ENCODE measurements at regions not wholly inside any gene's neighbourhood (a gene's known extent, or its start where the extent isn't known, plus 50 kb on each side); places are given as distances from the start of the nearest gene placed in this dataset.
"Not testable (repeated sequence)": the region's sequence is repeated elsewhere in the genome, so short reads cannot be mapped to it uniquely, and the experiment has no call there.

GRCh38 chr11:38924644-38925043 is 2326.6 kb upstream of the RAG2 start:
- ChIA-PET CTCF (no interaction called here), POLR2A (no interaction called here)
- no peak for TF ChIP-seq FOXA1 (IDR thresholded peaks at IDR 0.05)
- TF ChIP-seq ARNT (IDR thresholded peaks at IDR 0.05): no peak
- TF ChIP-seq BHLHE40 (IDR thresholded peaks at IDR 0.05; ENCODE audit: borderline replicate concordance): no peak
- TF ChIP-seq ZNF384 (IDR thresholded peaks at IDR 0.05): no peak
- TF ChIP-seq CTBP1 (IDR thresholded peaks at IDR 0.05; ENCODE audit: borderline replicate concordance): no peak
- TF ChIP-seq L3MBTL2 (conservative IDR thresholded peaks at IDR 0.05): no peak
- TF ChIP-seq HDGF (IDR thresholded peaks at IDR 0.05; ENCODE audit: borderline replicate concordance): no peak
- TF ChIP-seq ELF4 (IDR thresholded peaks at IDR 0.05): no peak
- TF ChIP-seq FOXK2 (IDR thresholded peaks at IDR 0.05): no peak
- no peak for TF ChIP-seq PKNOX1 (IDR thresholded peaks at IDR 0.05)
- TF ChIP-seq LEF1 (IDR thresholded peaks at IDR 0.05; ENCODE audit: borderline replicate concordance): no peak
- no peak for TF ChIP-seq FOXM1 (IDR thresholded peaks at IDR 0.05; ENCODE audit: borderline replicate concordance)
- TF ChIP-seq SP1 (IDR thresholded peaks at IDR 0.05): no peak
- no peak for TF ChIP-seq NFRKB (IDR thresholded peaks at IDR 0.05)
- TF ChIP-seq TARDBP (IDR thresholded peaks at IDR 0.05): no peak
- DNase-seq (ENCODE audit: extremely low spot score): no peak

- no peak for TF ChIP-seq FOXM1 (IDR thresholded peaks at IDR 0.05; ENCODE audit: borderline replicate concordance)
- no peak for TF ChIP-seq SP1 (IDR thresholded peaks at IDR 0.05)
- no peak for TF ChIP-seq ELF4 (IDR thresholded peaks at IDR 0.05)
- TF ChIP-seq FOXA1 (IDR thresholded peaks at IDR 0.05): no peak
- no peak for TF ChIP-seq FOXK2 (IDR thresholded peaks at IDR 0.05)
- TF ChIP-seq LEF1 (IDR thresholded peaks at IDR 0.05; ENCODE audit: borderline replicate concordance): no peak
- TF ChIP-seq TARDBP (IDR thresholded peaks at IDR 0.05): no peak
- TF ChIP-seq ARNT (IDR thresholded peaks at IDR 0.05): no peak
- TF ChIP-seq BHLHE40 (IDR thresholded peaks at IDR 0.05; ENCODE audit: borderline replicate concordance): no peak
- TF ChIP-seq CTBP1 (IDR thresholded peaks at IDR 0.05; ENCODE audit: borderline replicate concordance): no peak
- TF ChIP-seq SUZ12 (IDR thresholded peaks at IDR 0.05): no peak
- TF ChIP-seq ZNF384 (IDR thresholded peaks at IDR 0.05): no peak
- TF ChIP-seq PKNOX1 (IDR thresholded peaks at IDR 0.05): no peak
- ChIA-PET POLR2A (no interaction called here), CTCF (no interaction called here)
- DNase-seq (ENCODE audit: extremely low spot score): no peak
Observed at GRCh38 chr11:38900211-38900610, 2302.2 kb upstream of the RAG2 start.

- CTCF ChIA-PET; POLR2A ChIA-PET; DNase-seq (ENCODE audit: extremely low spot score): not testable (repeated sequence)
Observed at GRCh38 chr11:38894201-38894600, 2296.2 kb upstream of the RAG2 start.

GRCh38 chr11:38884145-38884865 is 2286.3 kb upstream of the RAG2 start:
- no peak for TF ChIP-seq BHLHE40 (IDR thresholded peaks at IDR 0.05; ENCODE audit: borderline replicate concordance)
- TF ChIP-seq HDGF (IDR thresholded peaks at IDR 0.05; ENCODE audit: borderline replicate concordance): no peak
- DNase-seq (ENCODE audit: extremely low spot score): no peak
- ChIA-PET POLR2A (no interaction called here), CTCF (no interaction called here)

GRCh38 chr11:38867338-38867737 is 2269.3 kb upstream of the RAG2 start:
- TF ChIP-seq FOXK2 (IDR thresholded peaks at IDR 0.05) (no peak), ARNT (IDR thresholded peaks at IDR 0.05) (no peak), L3MBTL2 (conservative IDR thresholded peaks at IDR 0.05) (no peak), FOXM1 (IDR thresholded peaks at IDR 0.05; ENCODE audit: borderline replicate concordance) (no peak), TARDBP (IDR thresholded peaks at IDR 0.05) (no peak), NFRKB (IDR thresholded peaks at IDR 0.05) (no peak), BHLHE40 (IDR thresholded peaks at IDR 0.05; ENCODE audit: borderline replicate concordance) (no peak), SUZ12 (IDR thresholded peaks at IDR 0.05) (no peak), FOXA1 (IDR thresholded peaks at IDR 0.05) (no peak), ZNF384 (IDR thresholded peaks at IDR 0.05) (no peak)
- ChIA-PET CTCF (no interaction called here), POLR2A (no interaction called here)
- no peak for DNase-seq (ENCODE audit: extremely low spot score)

- POLR2A ChIA-PET: no interaction called here
Observed at GRCh38 chr11:38865922-38866321, 2267.9 kb upstream of the RAG2 start.

GRCh38 chr11:38842991-38843390 is 2245.0 kb upstream of the RAG2 start:
- ChIA-PET CTCF (no interaction called here), POLR2A (no interaction called here)
- no peak for DNase-seq (ENCODE audit: extremely low spot score)
- no peak for TF ChIP-seq ARNT (IDR thresholded peaks at IDR 0.05)
- TF ChIP-seq NFRKB (IDR thresholded peaks at IDR 0.05): no peak
- TF ChIP-seq ZNF384 (IDR thresholded peaks at IDR 0.05): no peak
- no peak for TF ChIP-seq SUZ12 (IDR thresholded peaks at IDR 0.05)
- TF ChIP-seq ELF4 (IDR thresholded peaks at IDR 0.05): no peak
- TF ChIP-seq BHLHE40 (IDR thresholded peaks at IDR 0.05; ENCODE audit: borderline replicate concordance): no peak
- TF ChIP-seq FOXK2 (IDR thresholded peaks at IDR 0.05): no peak
- TF ChIP-seq L3MBTL2 (conservative IDR thresholded peaks at IDR 0.05): no peak
- no peak for TF ChIP-seq FOXM1 (IDR thresholded peaks at IDR 0.05; ENCODE audit: borderline replicate concordance)
- no peak for TF ChIP-seq SP1 (IDR thresholded peaks at IDR 0.05)

More at GRCh38 chr11:38865922-38866321, 2267.9 kb upstream of the RAG2 start:
- TF ChIP-seq FOXK2 (IDR thresholded peaks at IDR 0.05) (no peak), BHLHE40 (IDR thresholded peaks at IDR 0.05; ENCODE audit: borderline replicate concordance) (no peak), LEF1 (IDR thresholded peaks at IDR 0.05; ENCODE audit: borderline replicate concordance) (no peak), CTBP1 (IDR thresholded peaks at IDR 0.05; ENCODE audit: borderline replicate concordance) (no peak), FOXA1 (IDR thresholded peaks at IDR 0.05) (no peak)
- CTCF ChIA-PET: no interaction called here
- DNase-seq (ENCODE audit: extremely low spot score): no peak
